ENCODE measurements at regions not wholly inside any gene's neighbourhood (a gene's known extent, or its start where the extent isn't known, plus 50 kb on each side); places are given as distances from the start of the nearest gene placed in this dataset.

DNA sequence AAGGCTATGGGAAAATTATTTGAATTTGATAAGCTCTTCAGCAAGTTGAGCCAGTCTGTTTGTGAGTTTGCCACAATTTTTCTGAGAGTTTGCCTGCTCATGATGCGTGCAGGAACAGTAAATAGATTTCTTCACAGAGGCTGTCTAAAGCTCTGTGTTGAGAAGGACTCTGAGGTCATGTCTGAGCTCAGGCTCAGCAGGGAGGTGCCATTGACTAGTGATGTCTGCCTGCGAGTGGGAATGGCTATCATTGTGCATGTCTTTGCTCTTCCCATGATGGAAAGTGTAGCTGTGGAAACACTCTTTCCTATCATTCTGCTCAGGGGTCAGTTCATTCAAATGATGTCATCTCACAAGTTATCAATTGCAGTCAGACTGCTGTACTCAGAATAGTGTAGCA lies 142.8 kb downstream of the RASEF start:
- no peak overlapping the region for H3K9ac ChIP-seq (ENCODE audit: low read length)
- H3K4me3 ChIP-seq (ENCODE audit: insufficient read depth, low read length, poor library complexity, severe bottlenecking), result no peak overlapping the region
- H2AFZ ChIP-seq (ENCODE audit: low read depth, low read length, severe bottlenecking), result no peak overlapping the region
- H3K4me2 ChIP-seq (ENCODE audit: low read depth, low read length, poor library complexity, severe bottlenecking), result no peak overlapping the region
- H3K9me2 ChIP-seq (replicated peaks; ENCODE audit: insufficient read depth, low read length), result no peaks in the 10 kb centered on the region
- TF ChIP-seq EZH2phosphoT487 (conservative IDR thresholded peaks at IDR 0.05; ENCODE audit: low read length), result no peak
- TF ChIP-seq, protein P1, sequence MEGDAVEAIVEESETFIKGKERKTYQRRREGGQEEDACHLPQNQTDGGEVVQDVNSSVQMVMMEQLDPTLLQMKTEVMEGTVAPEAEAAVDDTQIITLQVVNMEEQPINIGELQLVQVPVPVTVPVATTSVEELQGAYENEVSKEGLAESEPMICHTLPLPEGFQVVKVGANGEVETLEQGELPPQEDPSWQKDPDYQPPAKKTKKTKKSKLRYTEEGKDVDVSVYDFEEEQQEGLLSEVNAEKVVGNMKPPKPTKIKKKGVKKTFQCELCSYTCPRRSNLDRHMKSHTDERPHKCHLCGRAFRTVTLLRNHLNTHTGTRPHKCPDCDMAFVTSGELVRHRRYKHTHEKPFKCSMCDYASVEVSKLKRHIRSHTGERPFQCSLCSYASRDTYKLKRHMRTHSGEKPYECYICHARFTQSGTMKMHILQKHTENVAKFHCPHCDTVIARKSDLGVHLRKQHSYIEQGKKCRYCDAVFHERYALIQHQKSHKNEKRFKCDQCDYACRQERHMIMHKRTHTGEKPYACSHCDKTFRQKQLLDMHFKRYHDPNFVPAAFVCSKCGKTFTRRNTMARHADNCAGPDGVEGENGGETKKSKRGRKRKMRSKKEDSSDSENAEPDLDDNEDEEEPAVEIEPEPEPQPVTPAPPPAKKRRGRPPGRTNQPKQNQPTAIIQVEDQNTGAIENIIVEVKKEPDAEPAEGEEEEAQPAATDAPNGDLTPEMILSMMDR (IDR thresholded peaks at IDR 0.05; ENCODE audit: insufficient read depth, low read length, poor library complexity, severe bottlenecking), result no peak
- no peaks in the 10 kb centered on the region for H3K36me3 ChIP-seq (ENCODE audit: low read length)
- H3F3A ChIP-seq (ENCODE audit: insufficient read depth), result no peaks in the 10 kb centered on the region
- H4K20me1 ChIP-seq (ENCODE audit: low read depth, low read length), result no peaks in the 10 kb centered on the region
- no peak overlapping the region for H3K27ac ChIP-seq (ENCODE audit: low read depth, low read length)
- H3K79me2 ChIP-seq (ENCODE audit: insufficient read depth, low read length), result no peaks in the 10 kb centered on the region
- H3K27me3 ChIP-seq (ENCODE audit: low read length), result no peaks in the 10 kb centered on the region
- H3K9me3 ChIP-seq (ENCODE audit: insufficient read depth, low read length), result no peaks in the 10 kb centered on the region; the same call in 1 of the 2 replicates

- Histone ChIP-seq H3K27me3 (ENCODE audit: low read length) (no peaks in the 10 kb centered on the region), H3K9ac (ENCODE audit: low read length) (no peak overlapping the region), H3K79me2 (ENCODE audit: insufficient read depth, low read length) (no peaks in the 10 kb centered on the region), H3K27ac (ENCODE audit: low read depth, low read length) (no peak overlapping the region), H3F3A (ENCODE audit: insufficient read depth) (no peaks in the 10 kb centered on the region), H4K20me1 (ENCODE audit: low read depth, low read length) (no peaks in the 10 kb centered on the region), H3K9me3 (ENCODE audit: insufficient read depth, low read length) (no peaks in the 10 kb centered on the region), H3K9me2 (replicated peaks; ENCODE audit: insufficient read depth, low read length) (no peaks in the 10 kb centered on the region), H3K4me3 (ENCODE audit: insufficient read depth, low read length, poor library complexity, severe bottlenecking) (no peak overlapping the region), H3K4me2 (ENCODE audit: low read depth, low read length, poor library complexity, severe bottlenecking) (no peak overlapping the region), H2AFZ (ENCODE audit: low read depth, low read length, severe bottlenecking) (no peak overlapping the region), H3K36me3 (ENCODE audit: low read length) (no peaks in the 10 kb centered on the region)
- no peak for TF ChIP-seq EZH2phosphoT487 (conservative IDR thresholded peaks at IDR 0.05; ENCODE audit: low read length)
- TF ChIP-seq, protein P1 (IDR thresholded peaks at IDR 0.05; ENCODE audit: insufficient read depth, low read length, poor library complexity, severe bottlenecking), result no peak
Measured at GRCh38 chr9:82922686-82923085, 140.3 kb downstream of the RASEF start.

GRCh38 chr9:82923092-82923911 lies 139.6 kb downstream of the RASEF start:
- no peak overlapping the region for H3K4me2 ChIP-seq (ENCODE audit: low read depth, low read length, poor library complexity, severe bottlenecking)
- H2AFZ ChIP-seq (ENCODE audit: low read depth, low read length, severe bottlenecking), result no peak overlapping the region
- TF ChIP-seq EZH2phosphoT487 (conservative IDR thresholded peaks at IDR 0.05; ENCODE audit: low read length), result no peak
- TF ChIP-seq, protein P1 (IDR thresholded peaks at IDR 0.05; ENCODE audit: insufficient read depth, low read length, poor library complexity, severe bottlenecking), result no peak
- H4K20me1 ChIP-seq (ENCODE audit: low read depth, low read length), result no peaks in the 10 kb centered on the region
- no peaks in the 10 kb centered on the region for H3K9me3 ChIP-seq (ENCODE audit: insufficient read depth, low read length)
- H3K79me2 ChIP-seq (ENCODE audit: insufficient read depth, low read length), result no peaks in the 10 kb centered on the region
- no peak overlapping the region for H3K4me3 ChIP-seq (ENCODE audit: insufficient read depth, low read length, poor library complexity, severe bottlenecking)
- H3F3A ChIP-seq (ENCODE audit: insufficient read depth), result no peaks in the 10 kb centered on the region
- H3K9me2 ChIP-seq (replicated peaks; ENCODE audit: insufficient read depth, low read length), result no peaks in the 10 kb centered on the region
- H3K27me3 ChIP-seq (ENCODE audit: low read length), result no peaks in the 10 kb centered on the region
- no peaks in the 10 kb centered on the region for H3K36me3 ChIP-seq (ENCODE audit: low read length)
- H3K27ac ChIP-seq (ENCODE audit: low read depth, low read length), result no peak overlapping the region
- no peak overlapping the region for H3K9ac ChIP-seq (ENCODE audit: low read length)
